ENCODE measurements at regions not wholly inside any gene's neighbourhood (a gene's known extent, or its start where the extent isn't known, plus 50 kb on each side); places are given as distances from the start of the nearest gene placed in this dataset.

DNA sequence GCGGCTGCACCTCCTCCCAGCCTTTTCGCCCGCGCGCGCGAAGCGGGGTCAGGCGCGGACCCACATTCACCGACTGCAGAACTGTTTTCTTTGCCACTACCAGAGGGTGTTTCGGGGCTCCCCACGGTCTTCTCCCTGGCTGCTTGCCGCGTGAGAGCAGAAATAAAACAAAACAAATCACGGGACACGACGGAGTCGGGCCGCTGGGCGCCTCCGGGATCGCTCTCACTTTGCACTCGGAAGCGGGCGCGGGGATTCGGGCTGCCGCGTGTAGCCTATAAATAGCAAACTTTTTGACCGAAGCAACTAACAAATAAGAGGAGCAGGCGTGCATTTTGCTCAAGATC is 412.3 kb upstream of the ESRRG start:
- TF ChIP-seq CTCF (conservative IDR thresholded peaks at IDR 0.05; ENCODE audit: low read length) (no peak), EZH2phosphoT487 (IDR thresholded peaks at IDR 0.05; ENCODE audit: borderline replicate concordance) (no peak)

Measured in Loucy (cell line).